HCT116 (cell line): ENCODE measurements at regions not wholly inside any gene's neighbourhood (a gene's known extent, or its start where the extent isn't known, plus 50 kb on each side); places are given as distances from the start of the nearest gene placed in this dataset.

Experiments used
- ATAC-seq: fragments of 200-7000 bp; cut with Tn5 transposase; 2 replicates; pipeline ENCODE4 v1.9.1; 2020; ENCODE audit warnings: mild to moderate bottlenecking, moderate library complexity
- BruUV-seq: library from RNA; stranded (reverse); fragments of 400-500 nt; replicated peaks from 2 replicates; lab custom pipeline; 2021; lab: Mats Ljungman, UMichigan
- CTCF ChIA-PET: fragments of 300-600 bp; sonication (Branson Sonifier 250); formaldehyde crosslinking; loops from one replicate; lab custom pipeline; 2021; ENCODE audit warnings: antibody characterized with exemption; lab: Charles Lee
- POLR2A ChIA-PET: fragments of 300-600, 350-600 bp; sonication (Branson Sonifier 250); formaldehyde crosslinking; loops from one replicate; lab custom pipeline; 2021; ENCODE audit warnings: antibody characterized with exemption; lab: Charles Lee
- RAD21 ChIA-PET, 2 experiments: fragments of 300-600 bp; sonication (Branson Sonifier 250); formaldehyde crosslinking; loops; one replicate each; lab custom pipeline; 2023; ENCODE audit warnings: low total read pairs in 2 of 2; ENCODE audit not compliant: uncharacterized antibody in 2 of 2, unreplicated experiment in 2 of 2, low non-redundant PET in 1 of 2; lab: Charles Lee
- DNase-seq: peaks from one replicate; pipeline ENCODE4 v3.0.0-alpha.2; 2010; ENCODE audit warnings: low read depth, low spot score
- H2AFZ ChIP-seq: fragments of 200-600 bp; shearing (Covaris generic), sonication (generic); 2 replicates; pipeline ENCODE4 v1.6.1; 2017; ENCODE audit warnings: low read depth, mixed run types, mixed read lengths, antibody characterized with exemption, low read length; ENCODE audit not compliant: poor library complexity, severe bottlenecking
- H3K27ac ChIP-seq: 2 replicates; pipeline ENCODE4 v1.5.1; 2012; ENCODE audit warnings: low read depth, low read length
- H3K27me3 ChIP-seq: fragments of 200-600 bp; sonication (generic); 2 replicates; pipeline ENCODE4 v1.6.1; 2016; ENCODE audit warnings: mixed run types, low read length, mixed read lengths; ENCODE audit not compliant: insufficient read depth
- H3K36me3 ChIP-seq, 2 experiments: fragments of 200-500 bp in 1 of 2; fragments of 200-600 bp in 1 of 2; sonication (Bioruptor generic) in 1 of 2; sonication (generic) in 1 of 2; 2 replicates each; pipeline versions ENCODE4 v1.5.1 to v1.6.1; 2014 to 2016; ENCODE audit warnings: low read length in 2 of 2, inconsistent platforms in 1 of 2, mixed read lengths in 1 of 2, mixed run types in 1 of 2; ENCODE audit not compliant: insufficient read depth in 2 of 2, control insufficient read depth in 1 of 2
- H3K4me1 ChIP-seq, 2 experiments: fragments of 200-600 bp in 1 of 2; sonication (generic) in 1 of 2; 2 replicates each; pipeline versions ENCODE4 v1.5.1 to v1.6.1; 2012 to 2017; ENCODE audit warnings: low read length in 2 of 2, inconsistent platforms in 1 of 2, mild to moderate bottlenecking in 1 of 2, mixed read lengths in 1 of 2, mixed run types in 1 of 2, moderate library complexity in 1 of 2; ENCODE audit not compliant: insufficient read depth in 2 of 2, control insufficient read depth in 1 of 2
- H3K4me2 ChIP-seq: fragments of 200-600 bp; sonication (generic); 2 replicates; pipeline ENCODE4 v1.6.1; 2017; ENCODE audit warnings: mixed run types, low read length, mixed read lengths
- H3K4me3 ChIP-seq, 2 experiments: fragments of 200-600 bp in 1 of 2; sonication (generic) in 1 of 2; replicated peaks in 1 of 2; 2 replicates each; pipeline ENCODE4 v1.5.1; 2011 to 2016; ENCODE audit warnings: low read length in 2 of 2, control low read depth in 1 of 2, low read depth in 1 of 2, mild to moderate bottlenecking in 1 of 2, mixed read lengths in 1 of 2, mixed run types in 1 of 2
- H3K79me2 ChIP-seq: fragments of 200-600 bp; sonication (generic); 2 replicates; pipeline ENCODE4 v1.6.1; 2017; ENCODE audit warnings: mild to moderate bottlenecking, mixed run types, low read length, moderate library complexity, mixed read lengths; ENCODE audit not compliant: insufficient read depth
- H3K9ac ChIP-seq: fragments of 200-600 bp; sonication (generic); 2 replicates; pipeline ENCODE4 v1.6.1; 2016; ENCODE audit warnings: low read length, mixed read lengths
- H3K9me2 ChIP-seq: fragments of 200-600 bp; sonication (generic), shearing (Covaris generic); 2 replicates; pipeline ENCODE4 v1.6.1; 2017; ENCODE audit warnings: mixed run types, mild to moderate bottlenecking, moderate library complexity; ENCODE audit not compliant: insufficient read depth
- H3K9me3 ChIP-seq, 2 experiments: fragments of 200-500 bp in 1 of 2; fragments of 200-600 bp in 1 of 2; sonication (Bioruptor generic) in 1 of 2; sonication (generic) in 1 of 2; 2 replicates each; pipeline ENCODE4 v1.6.1; 2014 to 2017; ENCODE audit warnings: low read length in 2 of 2, mixed read lengths in 2 of 2, inconsistent platforms in 1 of 2, low read depth in 1 of 2, mild to moderate bottlenecking in 1 of 2, mixed run types in 1 of 2, moderate library complexity in 1 of 2; ENCODE audit not compliant: control insufficient read depth in 1 of 2, insufficient read depth in 1 of 2
- H4K20me1 ChIP-seq: fragments of 200-600 bp; sonication (generic), shearing (Covaris generic); 2 replicates; pipeline ENCODE4 v1.6.1; 2017; ENCODE audit warnings: mixed run types, mild to moderate bottlenecking, moderate library complexity; ENCODE audit not compliant: insufficient read depth
- CEBPB ChIP-seq: IDR thresholded peaks from 2 replicates; pipeline ENCODE4 v1.6.1; 2012; ENCODE audit warnings: low read depth
- CTCF ChIP-seq, 3 experiments: fragments of 200-600 bp in 1 of 3; sonication (generic) in 1 of 3; IDR thresholded peaks in 2 of 3; conservative IDR thresholded peaks in 1 of 3; 2 replicates each; pipeline ENCODE4 v1.5.1; 2012 to 2017; ENCODE audit warnings: low read depth in 2 of 3, low read length in 2 of 3, antibody characterized with exemption in 1 of 3, borderline replicate concordance in 1 of 3, control low read depth in 1 of 3, mild to moderate bottlenecking in 1 of 3, mixed read lengths in 1 of 3, mixed run types in 1 of 3, moderate library complexity in 1 of 3; ENCODE audit not compliant: insufficient read depth in 1 of 3
- ELF1 ChIP-seq: IDR thresholded peaks from 2 replicates; pipeline ENCODE4 v1.6.1; 2012; ENCODE audit warnings: low read depth, borderline replicate concordance
- EZH2phosphoT487 ChIP-seq: fragments of 200-600 bp; IDR thresholded peaks from 2 replicates; pipeline ENCODE4 v1.6.1; 2018; ENCODE audit warnings: antibody characterized with exemption, borderline replicate concordance
- RAD21 ChIP-seq: IDR thresholded peaks from 2 replicates; pipeline ENCODE4 v1.6.1; 2012; ENCODE audit warnings: low read depth, mild to moderate bottlenecking
- SIN3A ChIP-seq: IDR thresholded peaks from 2 replicates; pipeline ENCODE4 v1.6.1; 2012; ENCODE audit warnings: low read depth
- SP1 ChIP-seq: IDR thresholded peaks from 2 replicates; pipeline ENCODE4 v1.6.1; 2012; ENCODE audit warnings: low read depth
- TCF7L2 ChIP-seq: IDR thresholded peaks from 2 replicates; pipeline ENCODE4 v1.7.0; 2011; ENCODE audit warnings: borderline replicate concordance, inconsistent platforms; ENCODE audit not compliant: insufficient read depth, insufficient read length; ENCODE audit errors: extremely low read depth
- YY1 ChIP-seq: IDR thresholded peaks from 2 replicates; pipeline ENCODE4 v1.6.1; 2011; ENCODE audit warnings: low read length, low read depth, moderate library complexity, mild to moderate bottlenecking; ENCODE audit not compliant: insufficient replicate concordance; ENCODE audit errors: extremely low read depth
- ZFX ChIP-seq: fragments of 450-650 bp; IDR thresholded peaks from 2 replicates; pipeline ENCODE4 v1.6.1; 2017
- ZNF274 ChIP-seq: fragments of 200-500 bp; sonication (Bioruptor generic); IDR thresholded peaks from 2 replicates; pipeline ENCODE4 v1.6.1; 2014; ENCODE audit warnings: mild to moderate bottlenecking, low read depth, low read length, inconsistent platforms
- intact Hi-C: fragments of 100-400 bp; cut with micrococcal nuclease; formaldehyde crosslinking; loops from 2 replicates; pipeline ENCODE4 v1.10.0; 2022
- TF ChIP-seq, protein P1 (sequence below): IDR thresholded peaks from 2 replicates; pipeline ENCODE4 v1.6.1; 2012
- TF ChIP-seq, protein P2 (sequence below): IDR thresholded peaks from 2 replicates; pipeline ENCODE4 v1.6.1; 2012

DNA sequence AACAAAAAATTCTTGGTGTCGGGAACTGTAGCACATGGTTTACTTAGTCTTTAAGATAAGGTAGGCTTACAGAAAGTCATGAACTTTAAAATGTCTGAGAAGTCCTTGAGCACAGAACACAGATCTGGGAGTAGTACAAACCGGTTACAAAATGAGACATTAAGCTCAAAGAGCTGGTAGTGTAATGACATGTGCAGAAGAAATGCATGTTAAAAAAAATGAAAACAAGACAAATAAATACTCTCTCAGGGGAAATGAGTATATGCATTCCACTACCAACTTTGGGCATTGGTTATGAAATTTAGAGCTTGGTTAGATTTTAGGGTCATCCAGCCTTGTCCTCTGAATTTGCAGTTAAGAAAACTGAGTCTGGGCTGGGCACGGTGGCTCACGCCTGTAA lies 91.5 kb upstream of the F3 start:
- POLR2A ChIA-PET, result no interaction called here
- no peaks in the 10 kb centered on the region for H3K9me3 ChIP-seq

More for the DNA sequence above, 91.5 kb upstream of the F3 start:
- Histone ChIP-seq H4K20me1 (no peaks in the 10 kb centered on the region), H3K9me2 (no peaks in the 10 kb centered on the region), H2AFZ (no peak overlapping the region), H3K4me3 (no peak overlapping the region)
- DNase-seq, result no peak
- no peak for TF ChIP-seq EZH2phosphoT487
- TF ChIP-seq, protein P1, sequence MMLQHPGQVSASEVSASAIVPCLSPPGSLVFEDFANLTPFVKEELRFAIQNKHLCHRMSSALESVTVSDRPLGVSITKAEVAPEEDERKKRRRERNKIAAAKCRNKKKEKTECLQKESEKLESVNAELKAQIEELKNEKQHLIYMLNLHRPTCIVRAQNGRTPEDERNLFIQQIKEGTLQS, result no peak
- no peak for TF ChIP-seq ELF1
- TF ChIP-seq RAD21, result no peak
- no peak for TF ChIP-seq YY1
- TF ChIP-seq TCF7L2, result no peak
- no peak for TF ChIP-seq CTCF (IDR thresholded peaks at IDR 0.05 in 2 of 3, conservative IDR thresholded peaks at IDR 0.05 in 1 of 3; ENCODE audit: borderline replicate concordance in 1 of 3, insufficient read depth in 1 of 3, low read depth in 2 of 3, low read length in 2 of 3)
- TF ChIP-seq ZFX, result no peak
- TF ChIP-seq ZNF274, result no peak
- TF ChIP-seq SIN3A, result no peak
- no peak for TF ChIP-seq CEBPB
- TF ChIP-seq SP1, result no peak
- TF ChIP-seq, protein P2, sequence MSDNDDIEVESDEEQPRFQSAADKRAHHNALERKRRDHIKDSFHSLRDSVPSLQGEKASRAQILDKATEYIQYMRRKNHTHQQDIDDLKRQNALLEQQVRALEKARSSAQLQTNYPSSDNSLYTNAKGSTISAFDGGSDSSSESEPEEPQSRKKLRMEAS, result no peak
- TF ChIP-seq, all 23 proteins: peak for 0
- ChIA-PET RAD21 (no interaction called here), CTCF (no interaction called here)
- no peak overlapping the region for H3K9ac ChIP-seq
- no peak overlapping the region for H3K27ac ChIP-seq
- no peaks in the 10 kb centered on the region for H3K36me3 ChIP-seq
- no peak overlapping the region for H3K4me2 ChIP-seq
- no peaks in the 10 kb centered on the region for H3K27me3 ChIP-seq
- ATAC-seq, result no peak
- intact Hi-C loops, result no loop called here
- peaks cover 0 to 39% of the 10 kb centered on the region in 2 experiments; a peak in 1 of 4 replicates for H3K4me1 ChIP-seq
- no TSS peak for BruUV-seq
- no peaks in the 10 kb centered on the region for H3K79me2 ChIP-seq
